HG03575 (cell line): ENCODE measurements at regions not wholly inside any gene's neighbourhood (a gene's known extent, or its start where the extent isn't known, plus 50 kb on each side); places are given as distances from the start of the nearest gene placed in this dataset.
"Not testable (repeated sequence)": the region's sequence is repeated elsewhere in the genome, so short reads cannot be mapped to it uniquely, and the experiment has no call there.

Experiments used
- ATAC-seq: cut with Tn5 transposase; IDR thresholded peaks from one replicate; pipeline ENCODE4 v1.9.1; 2021; ENCODE audit not compliant: unreplicated experiment, insufficient number of reproducible peaks, low FRiP score; ENCODE audit errors: extremely low read depth

- ATAC-seq, result no peak
These were observed 494.9 kb downstream of the DIPK2A start for GRCh38 chr3:144466540-144466939.

- ATAC-seq, result no peak
These were observed 499.0 kb downstream of the DIPK2A start for GRCh38 chr3:144470666-144471065.

- ATAC-seq, result no peak
These were observed 506.0 kb downstream of the DIPK2A start for GRCh38 chr3:144477593-144477992.

- ATAC-seq, result no peak
These were observed 508.8 kb downstream of the DIPK2A start for GRCh38 chr3:144480416-144480919.

- ATAC-seq, result no peak
These were observed 511.3 kb downstream of the DIPK2A start for GRCh38 chr3:144482876-144483275.

GRCh38 chr3:144487011-144487410 lies 515.4 kb downstream of the DIPK2A start:
- ATAC-seq, result no peak

GRCh38 chr3:144488927-144489326 lies 517.3 kb downstream of the DIPK2A start:
- no peak for ATAC-seq

GRCh38 chr3:144491333-144491732 lies 519.7 kb downstream of the DIPK2A start:
- ATAC-seq, result no peak

GRCh38 chr3:144494651-144495050 lies 523.0 kb downstream of the DIPK2A start:
- not testable (repeated sequence) for ATAC-seq

- no peak for ATAC-seq
These were observed 524.7 kb downstream of the DIPK2A start for GRCh38 chr3:144496141-144496835.

- ATAC-seq, result no peak
These were observed 525.8 kb downstream of the DIPK2A start for GRCh38 chr3:144497452-144497851.

GRCh38 chr3:144499001-144499930 lies 527.6 kb downstream of the DIPK2A start:
- ATAC-seq, result no peak

- no peak for ATAC-seq
These were observed 529.8 kb downstream of the DIPK2A start for GRCh38 chr3:144501467-144501866.

GRCh38 chr3:144502402-144502801 lies 530.8 kb downstream of the DIPK2A start:
- ATAC-seq, result no peak

- not testable (repeated sequence) for ATAC-seq
These were observed 534.8 kb downstream of the DIPK2A start for GRCh38 chr3:144506375-144506774.

- no peak for ATAC-seq
These were observed 539.7 kb downstream of the DIPK2A start for GRCh38 chr3:144511346-144511745.

- no peak for ATAC-seq
These were observed 544.4 kb downstream of the DIPK2A start for GRCh38 chr3:144516026-144516425.

GRCh38 chr3:144516589-144516988 lies 545.0 kb downstream of the DIPK2A start:
- ATAC-seq, result no peak

- no peak for ATAC-seq
These were observed 549.5 kb downstream of the DIPK2A start for GRCh38 chr3:144521131-144521530.

GRCh38 chr3:144522456-144522855 lies 550.8 kb downstream of the DIPK2A start:
- ATAC-seq, result no peak
